OCI-LY1 (cell line): ENCODE measurements at regions not wholly inside any gene's neighbourhood (a gene's known extent, or its start where the extent isn't known, plus 50 kb on each side); places are given as distances from the start of the nearest gene placed in this dataset.
A peak's percentile ranks its signal among the peaks of the same experiment; 100 is the strongest.

Source experiments
- CTCF ChIP-seq: fragments of 200-600 bp; sonication (generic), shearing (Covaris generic); IDR thresholded peaks from 2 replicates; pipeline ENCODE4 v1.5.1; 2017; ENCODE audit warnings: mild to moderate bottlenecking, antibody characterized with exemption, low read length, moderate library complexity, mixed read lengths
- EZH2 ChIP-seq: fragments of 200-600 bp; sonication (generic), shearing (Covaris generic); IDR thresholded peaks from 2 replicates; pipeline ENCODE4 v1.8.0; 2017; ENCODE audit warnings: borderline replicate concordance, mixed run types, mild to moderate bottlenecking, antibody characterized with exemption, low read length, moderate library complexity, mixed read lengths

- TF ChIP-seq CTCF (peak; percentile 85), EZH2 (no peak)
Measured at GRCh38 chr10:84715911-84716310, 387.5 kb downstream of the CCSER2 start.
